GM12878 (cell line): ENCODE measurements at regions not wholly inside any gene's neighbourhood (a gene's known extent, or its start where the extent isn't known, plus 50 kb on each side); places are given as distances from the start of the nearest gene placed in this dataset.

Experiments used
- CEBPB ChIP-seq, 2 experiments: fragments of 150-350 bp in 1 of 2; IDR thresholded peaks; 2 replicates each; pipeline ENCODE4 v1.6.1; 2012 to 2014; ENCODE audit warnings: low read depth in 2 of 2, low read length in 2 of 2, borderline replicate concordance in 1 of 2, inconsistent platforms in 1 of 2
- FOXM1 ChIP-seq: IDR thresholded peaks from 2 replicates; pipeline ENCODE4 v1.6.1; 2012; ENCODE audit warnings: low read depth, mild to moderate bottlenecking, inconsistent platforms, low read length, moderate library complexity
- NFYB ChIP-seq: IDR thresholded peaks from 2 replicates; pipeline ENCODE4 v1.6.1; 2011; ENCODE audit warnings: low read depth, mild to moderate bottlenecking, low read length, improper control_type of control experiment, moderate library complexity; ENCODE audit not compliant: insufficient read depth
- POLR2AphosphoS5 ChIP-seq: IDR thresholded peaks from 2 replicates; pipeline ENCODE4 v1.6.1; 2011; ENCODE audit warnings: mild to moderate bottlenecking, low read length, inconsistent platforms
- TF ChIP-seq, protein P1 (sequence below), 3 experiments: IDR thresholded peaks in 2 of 3; conservative IDR thresholded peaks in 1 of 3; 2 replicates each; pipeline ENCODE4 v1.5.1; 2011; ENCODE audit warnings: low read depth in 3 of 3, low read length in 3 of 3, mild to moderate bottlenecking in 3 of 3, control low read depth in 2 of 3, moderate library complexity in 2 of 3, inconsistent platforms in 1 of 3, mixed read lengths in 1 of 3; ENCODE audit not compliant: control insufficient read depth in 2 of 3, insufficient read depth in 1 of 3; ENCODE audit errors: extremely low read depth in 1 of 3

DNA sequence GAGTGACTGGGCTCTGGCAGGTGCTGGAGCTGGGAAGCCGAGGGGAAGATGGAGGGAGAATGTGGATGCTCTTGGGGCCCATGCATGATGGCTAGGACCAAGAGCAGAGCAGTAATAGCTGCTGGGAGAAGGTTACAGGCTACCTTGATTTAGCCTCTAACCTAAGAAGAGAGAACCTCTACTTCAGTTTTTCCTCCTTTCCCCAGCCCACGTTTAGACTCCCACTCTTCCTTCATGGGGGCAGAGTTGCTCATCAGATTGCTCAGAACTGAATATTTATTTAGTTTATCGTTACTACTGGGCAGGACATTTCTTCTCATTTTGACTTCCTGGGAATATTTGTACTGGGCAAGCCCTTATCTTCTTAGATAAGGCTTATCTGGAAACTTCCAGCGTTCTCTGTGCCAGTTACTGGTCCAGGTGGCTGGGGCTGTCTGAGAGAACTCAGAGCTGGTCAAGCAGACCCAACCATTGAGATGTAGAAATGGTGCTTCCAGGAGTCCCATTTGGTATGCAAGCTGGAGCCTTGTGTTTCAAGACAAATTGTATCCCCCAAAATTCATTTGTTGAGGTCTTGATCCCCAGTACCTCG lies 442.9 kb upstream of the BOD1L1 start:
- TF ChIP-seq, protein P1, sequence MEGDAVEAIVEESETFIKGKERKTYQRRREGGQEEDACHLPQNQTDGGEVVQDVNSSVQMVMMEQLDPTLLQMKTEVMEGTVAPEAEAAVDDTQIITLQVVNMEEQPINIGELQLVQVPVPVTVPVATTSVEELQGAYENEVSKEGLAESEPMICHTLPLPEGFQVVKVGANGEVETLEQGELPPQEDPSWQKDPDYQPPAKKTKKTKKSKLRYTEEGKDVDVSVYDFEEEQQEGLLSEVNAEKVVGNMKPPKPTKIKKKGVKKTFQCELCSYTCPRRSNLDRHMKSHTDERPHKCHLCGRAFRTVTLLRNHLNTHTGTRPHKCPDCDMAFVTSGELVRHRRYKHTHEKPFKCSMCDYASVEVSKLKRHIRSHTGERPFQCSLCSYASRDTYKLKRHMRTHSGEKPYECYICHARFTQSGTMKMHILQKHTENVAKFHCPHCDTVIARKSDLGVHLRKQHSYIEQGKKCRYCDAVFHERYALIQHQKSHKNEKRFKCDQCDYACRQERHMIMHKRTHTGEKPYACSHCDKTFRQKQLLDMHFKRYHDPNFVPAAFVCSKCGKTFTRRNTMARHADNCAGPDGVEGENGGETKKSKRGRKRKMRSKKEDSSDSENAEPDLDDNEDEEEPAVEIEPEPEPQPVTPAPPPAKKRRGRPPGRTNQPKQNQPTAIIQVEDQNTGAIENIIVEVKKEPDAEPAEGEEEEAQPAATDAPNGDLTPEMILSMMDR (IDR thresholded peaks at IDR 0.05 in 2 of 3, conservative IDR thresholded peaks at IDR 0.05 in 1 of 3; ENCODE audit: control insufficient read depth in 2 of 3, extremely low read depth in 1 of 3, insufficient read depth in 1 of 3, low read depth in 3 of 3, low read length in 3 of 3): no peak
- TF ChIP-seq POLR2AphosphoS5 (no peak), FOXM1 (no peak), CEBPB (IDR thresholded peaks at IDR 0.05; ENCODE audit: borderline replicate concordance in 1 of 2, low read depth in 2 of 2, low read length in 2 of 2) (no peak), NFYB (no peak)
